ENCODE measurements at regions not wholly inside any gene's neighbourhood (a gene's known extent, or its start where the extent isn't known, plus 50 kb on each side); places are given as distances from the start of the nearest gene placed in this dataset.

DNA sequence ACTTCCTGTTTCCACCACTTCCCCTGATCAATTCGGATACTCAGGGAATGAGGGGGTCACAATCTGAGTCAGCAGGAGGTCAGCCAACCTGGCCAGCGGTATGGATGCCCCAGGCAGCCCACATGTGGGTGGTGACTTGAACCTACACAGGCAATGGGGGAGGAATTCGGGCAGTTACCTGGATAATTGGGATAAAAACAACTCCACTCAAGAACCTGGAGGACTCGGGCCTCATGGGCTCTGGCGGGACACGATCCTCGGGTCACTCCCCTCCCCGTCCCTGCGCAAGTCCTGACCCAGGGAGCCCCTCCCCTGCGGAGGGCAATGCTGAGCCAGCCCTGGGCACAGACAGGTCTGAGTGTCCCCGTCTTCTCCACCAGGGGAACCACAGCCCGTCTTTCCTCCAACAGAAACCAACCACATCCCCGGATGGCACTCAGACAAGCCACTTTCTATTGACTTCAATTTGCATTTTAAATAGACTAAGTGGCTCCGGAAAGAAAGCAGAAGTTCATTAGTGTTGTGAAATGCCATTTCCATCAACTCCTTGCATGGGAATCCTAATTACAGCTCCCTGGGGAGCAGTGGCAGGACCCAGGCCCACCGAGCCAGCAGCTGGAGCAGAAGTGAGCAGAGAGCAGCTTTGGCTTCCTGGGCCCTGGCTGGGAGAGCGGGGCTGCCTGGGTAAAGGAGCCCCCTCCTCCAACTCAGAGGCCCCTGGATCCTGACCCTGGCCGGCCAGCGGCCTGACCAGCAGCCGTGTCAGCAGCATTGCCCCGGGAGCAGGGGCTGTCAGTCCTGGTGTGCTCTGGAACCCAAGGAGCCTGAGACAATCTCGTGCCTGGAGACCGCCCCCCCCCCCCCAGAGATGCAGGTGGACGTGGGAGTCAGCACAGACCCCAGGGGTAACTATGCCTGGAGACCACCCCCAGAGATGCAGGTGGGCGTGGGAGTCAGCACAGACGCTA lies 374.1 kb downstream of the ADGRD1 start:
- TF ChIP-seq POLR2A (IDR thresholded peaks at IDR 0.05; ENCODE audit: low read length) (no peak), GATA1 (IDR thresholded peaks at IDR 0.05; ENCODE audit: low read depth, low read length) (no peak)
